MM.1S (cell line): ENCODE measurements at regions not wholly inside any gene's neighbourhood (a gene's known extent, or its start where the extent isn't known, plus 50 kb on each side); places are given as distances from the start of the nearest gene placed in this dataset.
"Not testable (repeated sequence)": the region's sequence is repeated elsewhere in the genome, so short reads cannot be mapped to it uniquely, and the experiment has no call there.

Source experiments
- DNase-seq: peaks from one replicate; pipeline ENCODE4 v3.0.0-alpha.2; 2015
- H2AFZ ChIP-seq: fragments of 300-600 bp; sonication (generic); 2 replicates; pipeline ENCODE4 v1.6.0; 2016; ENCODE audit warnings: antibody characterized with exemption, low read length
- H3F3A ChIP-seq: fragments of 300-600 bp; sonication (generic); 2 replicates; pipeline ENCODE4 v1.6.1; 2016; ENCODE audit warnings: mild to moderate bottlenecking, antibody characterized with exemption, low read length, moderate library complexity, mixed read lengths; ENCODE audit not compliant: insufficient read depth
- H3K27ac ChIP-seq: fragments of 300-600 bp; sonication (generic); 2 replicates; pipeline ENCODE4 v1.5.1; 2016; ENCODE audit warnings: mild to moderate bottlenecking, low read length
- H3K27me3 ChIP-seq: fragments of 300-600 bp; sonication (generic); replicated peaks from 2 replicates; pipeline ENCODE4 v1.6.0; 2016; ENCODE audit warnings: low read length; ENCODE audit not compliant: insufficient read depth
- H3K36me3 ChIP-seq: fragments of 300-600 bp; sonication (generic); replicated peaks from 2 replicates; pipeline ENCODE4 v1.6.1; 2016; ENCODE audit warnings: mild to moderate bottlenecking, low read length, mixed read lengths; ENCODE audit not compliant: insufficient read depth
- H3K4me1 ChIP-seq: fragments of 300-600 bp; sonication (generic); 2 replicates; pipeline ENCODE4 v1.6.1; 2016; ENCODE audit warnings: low read length, mixed read lengths
- H3K4me2 ChIP-seq: fragments of 300-600 bp; sonication (generic); 2 replicates; pipeline ENCODE4 v1.6.0; 2016; ENCODE audit warnings: low read depth, low read length
- H3K4me3 ChIP-seq: fragments of 300-600 bp; sonication (generic); 2 replicates; pipeline ENCODE4 v1.5.1; 2016; ENCODE audit warnings: low read length, mixed read lengths
- H3K79me2 ChIP-seq: fragments of 300-600 bp; sonication (generic); 2 replicates; pipeline ENCODE4 v1.6.1; 2016; ENCODE audit warnings: mixed run types, low read length, mixed read lengths
- H3K9ac ChIP-seq: fragments of 300-600 bp; sonication (generic); 2 replicates; pipeline ENCODE4 v1.6.1; 2016; ENCODE audit warnings: low read length, mixed read lengths
- H3K9me2 ChIP-seq: fragments of 300-600 bp; sonication (generic); replicated peaks from 2 replicates; pipeline ENCODE4 v1.6.1; 2016; ENCODE audit warnings: mild to moderate bottlenecking, low read length, mixed read lengths; ENCODE audit not compliant: insufficient read depth
- H3K9me3 ChIP-seq: fragments of 300-600 bp; sonication (generic); replicated peaks from 2 replicates; pipeline ENCODE4 v1.6.1; 2016; ENCODE audit warnings: mild to moderate bottlenecking, low read length, mixed read lengths; ENCODE audit not compliant: insufficient read depth
- H4K20me1 ChIP-seq: fragments of 300-600 bp; sonication (generic); 2 replicates; pipeline ENCODE4 v1.6.1; 2016; ENCODE audit warnings: mild to moderate bottlenecking, low read length, moderate library complexity, mixed read lengths; ENCODE audit not compliant: insufficient read depth

DNA sequence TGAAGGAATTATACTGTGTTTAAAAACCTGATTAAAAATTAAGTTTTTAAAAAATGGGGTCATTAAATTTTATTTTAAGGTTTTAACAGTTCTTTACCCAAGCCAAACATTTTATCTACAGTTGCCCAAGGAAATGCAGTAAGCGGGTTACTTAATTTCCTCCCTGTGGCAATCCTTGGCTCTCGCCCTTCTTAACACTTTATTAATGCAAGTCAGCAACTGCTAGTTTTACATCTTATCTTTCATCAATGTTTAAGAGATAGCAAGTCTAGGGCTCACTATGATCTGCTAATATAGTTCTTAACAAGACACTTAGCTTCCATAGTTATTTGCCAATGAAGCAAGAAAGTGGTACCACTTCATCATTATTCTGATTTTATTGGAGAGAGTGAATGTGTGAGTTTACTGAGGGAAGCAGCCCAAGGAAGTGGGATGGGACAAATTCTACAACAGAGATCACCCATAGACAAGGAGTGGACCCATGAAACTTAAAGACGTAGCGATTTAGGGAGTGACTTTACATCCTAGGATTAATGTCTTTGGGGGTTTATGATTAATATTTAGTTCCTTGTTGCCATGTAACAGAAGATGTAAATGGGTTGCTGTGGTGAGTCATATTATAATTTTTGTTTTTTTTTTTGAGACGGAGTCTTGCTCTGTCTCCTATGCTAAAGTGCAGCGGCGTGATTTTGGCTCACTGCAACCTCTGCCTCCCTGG lies 120.4 kb upstream of the ZNF658 start:
- not testable (repeated sequence) for H3K4me1 ChIP-seq, H3K27me3 ChIP-seq, H3K9me3 ChIP-seq, H3F3A ChIP-seq, H3K4me2 ChIP-seq, DNase-seq, H3K27ac ChIP-seq, H2AFZ ChIP-seq, H4K20me1 ChIP-seq, H3K4me3 ChIP-seq, H3K79me2 ChIP-seq, H3K9ac ChIP-seq, H3K36me3 ChIP-seq, H3K9me2 ChIP-seq

GRCh38 chr9:66781240-66781639 lies 119.3 kb upstream of the ZNF658 start:
- H3K4me2 ChIP-seq, H3K27me3 ChIP-seq, H4K20me1 ChIP-seq: not testable (repeated sequence)

DNA sequence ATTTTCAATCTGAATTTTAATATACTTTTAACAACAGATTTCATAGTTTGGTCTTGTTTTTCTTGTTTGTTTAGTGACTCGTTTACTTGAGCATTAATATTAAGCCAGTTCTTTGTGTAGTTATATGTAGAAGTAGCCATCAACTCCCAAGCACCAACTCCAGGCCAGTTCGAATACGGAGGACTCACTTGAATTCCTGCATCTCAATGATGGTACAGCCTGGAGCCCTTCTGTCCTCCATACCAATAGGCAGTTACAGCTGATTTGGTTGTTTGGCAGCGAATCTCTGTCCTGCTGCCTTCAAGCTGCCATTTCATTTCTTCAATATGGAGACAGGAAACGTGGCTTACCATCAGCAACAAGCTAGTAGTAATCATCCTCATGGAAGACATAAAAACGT lies 118.5 kb upstream of the ZNF658 start:
- H3K27ac ChIP-seq, H3K9ac ChIP-seq, H3K79me2 ChIP-seq, H3K4me1 ChIP-seq, H3K36me3 ChIP-seq, H3K4me2 ChIP-seq, H3K27me3 ChIP-seq, H3K9me2 ChIP-seq, H2AFZ ChIP-seq, H3K9me3 ChIP-seq, H4K20me1 ChIP-seq, DNase-seq, H3K4me3 ChIP-seq, H3F3A ChIP-seq: not testable (repeated sequence)

More at GRCh38 chr9:66781240-66781639, 119.3 kb upstream of the ZNF658 start:
- H3K79me2 ChIP-seq, H3K9me3 ChIP-seq, H3K9me2 ChIP-seq, H3F3A ChIP-seq, DNase-seq, H3K27ac ChIP-seq, H2AFZ ChIP-seq, H3K4me1 ChIP-seq, H3K36me3 ChIP-seq, H3K9ac ChIP-seq, H3K4me3 ChIP-seq: not testable (repeated sequence)

DNA sequence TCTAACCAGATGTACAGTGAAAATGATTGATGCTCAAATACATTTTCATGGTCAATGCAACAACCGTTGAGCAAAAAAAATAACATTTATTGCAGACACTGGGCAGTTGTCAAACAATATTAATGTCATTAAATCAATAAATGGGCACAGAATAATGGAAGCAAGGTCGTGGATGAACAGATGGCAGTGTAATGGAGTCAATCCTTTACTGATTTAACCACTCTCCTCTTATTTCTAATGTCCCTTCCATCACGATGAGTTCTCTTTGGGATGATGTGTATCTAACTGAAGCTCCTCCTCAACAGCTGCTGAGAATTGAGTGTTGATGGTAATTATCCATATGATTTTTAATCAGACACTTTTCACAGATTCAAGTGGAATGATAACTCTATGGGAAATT lies 114.9 kb upstream of the ZNF658 start:
- H3K4me2 ChIP-seq, H3K9me2 ChIP-seq, H3K79me2 ChIP-seq, H3K4me3 ChIP-seq, H2AFZ ChIP-seq, H3K27ac ChIP-seq, H3K9me3 ChIP-seq, DNase-seq, H3K4me1 ChIP-seq, H3K36me3 ChIP-seq, H3K27me3 ChIP-seq, H3K9ac ChIP-seq, H3F3A ChIP-seq, H4K20me1 ChIP-seq: not testable (repeated sequence)

- not testable (repeated sequence) for H3K4me3 ChIP-seq, H4K20me1 ChIP-seq, H3F3A ChIP-seq, DNase-seq, H3K27ac ChIP-seq, H3K4me1 ChIP-seq, H3K9ac ChIP-seq, H3K79me2 ChIP-seq, H3K36me3 ChIP-seq, H3K9me3 ChIP-seq, H2AFZ ChIP-seq, H3K4me2 ChIP-seq, H3K27me3 ChIP-seq, H3K9me2 ChIP-seq
Observed at GRCh38 chr9:66791092-66791750, 109.3 kb upstream of the ZNF658 start.

DNA sequence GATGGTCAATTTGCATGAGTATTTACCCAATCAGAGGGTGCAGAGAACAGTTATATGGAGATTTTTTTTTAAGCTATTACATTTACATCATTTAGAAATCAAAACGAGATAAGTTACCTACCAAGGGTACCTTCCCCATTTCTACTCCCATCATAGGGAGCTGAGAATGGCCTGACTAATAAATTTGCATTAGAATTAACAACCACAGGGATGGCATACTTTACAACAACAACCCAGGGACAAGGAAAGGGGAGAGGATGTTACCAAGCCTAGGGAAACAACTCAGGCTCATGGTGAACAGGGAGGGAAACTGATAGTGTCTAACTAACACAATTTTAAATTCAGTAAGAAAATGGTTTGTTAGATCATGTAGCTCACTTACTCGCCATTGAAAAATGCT lies 105.8 kb upstream of the ZNF658 start:
- not testable (repeated sequence) for H3K27me3 ChIP-seq, H3K27ac ChIP-seq, H3K4me3 ChIP-seq, H3K79me2 ChIP-seq, DNase-seq, H3K36me3 ChIP-seq, H3K9ac ChIP-seq, H2AFZ ChIP-seq, H4K20me1 ChIP-seq, H3K9me3 ChIP-seq, H3K4me2 ChIP-seq, H3K9me2 ChIP-seq, H3F3A ChIP-seq, H3K4me1 ChIP-seq

- not testable (repeated sequence) for H3K4me1 ChIP-seq, H3K27me3 ChIP-seq, H3K79me2 ChIP-seq, H3K27ac ChIP-seq, H2AFZ ChIP-seq, H3K4me2 ChIP-seq, H3F3A ChIP-seq, H4K20me1 ChIP-seq, H3K4me3 ChIP-seq, H3K9ac ChIP-seq, DNase-seq, H3K9me2 ChIP-seq, H3K36me3 ChIP-seq, H3K9me3 ChIP-seq
Observed at GRCh38 chr9:66795723-66796503, 104.6 kb upstream of the ZNF658 start.
